Lower leg skin (tissue), 3 donors: ENCODE measurements at regions not wholly inside any gene's neighbourhood (a gene's known extent, or its start where the extent isn't known, plus 50 kb on each side); places are given as distances from the start of the nearest gene placed in this dataset.

Experiments used
- CTCF ChIP-seq, 3 donors: fragments of 450-650 bp; IDR thresholded peaks; one replicate each; pipeline ENCODE4 v1.5.1; 2016; ENCODE audit warnings: antibody characterized with exemption in 3 of 3, mild to moderate bottlenecking in 3 of 3, moderate library complexity in 2 of 3
- POLR2A ChIP-seq, 2 donors: fragments of 450-650 bp; IDR thresholded peaks; one replicate each; pipeline ENCODE4 v1.6.1; 2016 to 2017; ENCODE audit warnings: antibody characterized with exemption in 2 of 2, mild to moderate bottlenecking in 1 of 2, moderate library complexity in 1 of 2

GRCh38 chr15:24269923-24270322, 405.7 kb upstream of the NPAP1 start:
- TF ChIP-seq CTCF (IDR thresholded peaks at IDR 0.05) (no peak), POLR2A (IDR thresholded peaks at IDR 0.05) (no peak)
